ENCODE measurements at regions not wholly inside any gene's neighbourhood (a gene's known extent, or its start where the extent isn't known, plus 50 kb on each side); places are given as distances from the start of the nearest gene placed in this dataset.

DNA sequence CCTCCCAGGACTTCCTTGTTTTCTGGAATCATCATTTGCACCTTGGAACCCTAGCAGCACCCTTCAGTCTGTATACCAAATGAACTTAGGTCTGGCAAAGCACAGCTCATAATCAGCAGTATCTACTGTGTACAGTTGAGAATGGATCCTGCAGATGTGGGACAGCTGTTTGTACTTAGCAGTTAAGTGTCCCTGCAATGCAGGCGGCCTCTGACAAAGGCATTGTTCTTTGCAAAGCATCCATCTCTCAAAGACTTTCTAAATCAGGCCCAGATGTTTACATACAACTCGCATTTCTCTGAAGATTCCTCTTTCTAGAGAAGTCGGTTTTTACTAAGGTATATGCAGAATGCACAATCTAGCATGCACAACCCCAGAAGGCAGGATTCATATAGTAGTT lies 170.5 kb upstream of the RBM19 start:
- H3K27me3 ChIP-seq (replicated peaks in 1 of 4; ENCODE audit: control extremely low read depth in 1 of 4, control insufficient read depth in 3 of 4, insufficient read depth in 4 of 4, low read length in 3 of 4) = no peaks in the 10 kb centered on the region
- H3K9me3 ChIP-seq (ENCODE audit: control extremely low read depth in 1 of 3, control insufficient read depth in 2 of 3, insufficient read depth in 1 of 3, low read length in 2 of 3) = peaks cover 0 to 2% (median 0%) of the 10 kb centered on the region in 3 donors
- Mint-ChIP-seq H3K9me3 (ENCODE audit: insufficient read depth) (no peaks in the 10 kb centered on the region), H3K4me3 (no peak overlapping the region), H3K4me1 (no peaks in the 10 kb centered on the region), H3K27ac (no peak overlapping the region), H3K27me3 (no peaks in the 10 kb centered on the region)
- H3K36me3 ChIP-seq (replicated peaks in 1 of 2; ENCODE audit: control extremely low read depth in 1 of 2, control insufficient read depth in 1 of 2, extremely low read depth in 1 of 2, insufficient read depth in 2 of 2, low read length in 1 of 2) = no peaks in the 10 kb centered on the region
- intact Hi-C loops (cut with micrococcal nuclease) = no loop called here
- POLR2A ChIA-PET = no interaction called here
- H4K20me1 ChIP-seq (ENCODE audit: control insufficient read depth, insufficient read depth, low read length, poor library complexity, severe bottlenecking) = no peaks in the 10 kb centered on the region
- 57% methylated on average over 1 of the region's 3 CpGs for WGBS (ENCODE audit: insufficient coverage)
- CTCF ChIA-PET = no interaction called here
- DNase-seq = no peak
- ATAC-seq (ENCODE audit: low read depth) = no peak
- H3K27ac ChIP-seq (ENCODE audit: low read length in 2 of 2) = no peak overlapping the region
- TF ChIP-seq EZH2 (IDR thresholded peaks at IDR 0.05; ENCODE audit: borderline replicate concordance, insufficient read depth, low read depth, low read length, poor library complexity, severe bottlenecking) = no peak
- H3K9ac ChIP-seq (ENCODE audit: low read length) = no peak overlapping the region
- no peak overlapping the region for H3K4me3 ChIP-seq (ENCODE audit: control extremely low read depth in 1 of 5, extremely low read depth in 1 of 5, insufficient read depth in 1 of 5, low read depth in 2 of 5, low read length in 4 of 5)
- no peaks in the 10 kb centered on the region for H3K79me2 ChIP-seq (ENCODE audit: control insufficient read depth, insufficient read depth, low read length)
- no peak overlapping the region for H3K4me2 ChIP-seq (replicated peaks; ENCODE audit: low read depth, low read length, poor library complexity, severe bottlenecking)
- H3K4me1 ChIP-seq (ENCODE audit: control insufficient read depth in 2 of 2, insufficient read depth in 2 of 2, low read length in 2 of 2) = no peaks in the 10 kb centered on the region
- no peak overlapping the region for H2AFZ ChIP-seq (ENCODE audit: insufficient read depth, low read depth, low read length, poor library complexity, severe bottlenecking)

DNA sequence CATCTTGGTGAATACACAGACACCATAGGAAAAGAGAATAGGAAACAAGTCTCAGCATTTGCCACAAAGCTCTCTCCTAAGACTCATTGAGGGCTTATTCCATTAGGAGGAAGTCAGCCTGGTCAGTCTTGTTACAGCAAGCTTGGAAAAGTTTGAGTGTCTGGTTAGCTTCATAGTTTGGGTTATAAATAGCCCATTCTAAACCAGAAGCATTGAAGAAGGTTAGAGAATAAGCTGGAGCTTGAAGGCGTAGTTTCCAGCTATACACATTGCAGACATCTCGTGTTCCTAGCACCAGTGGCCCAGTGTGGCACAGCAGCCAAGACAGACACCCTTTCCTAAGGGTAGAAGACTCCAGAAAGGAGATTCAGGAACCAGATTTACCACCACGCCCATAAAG lies 168.8 kb upstream of the RBM19 start:
- ATAC-seq (ENCODE audit: low read depth) (no peak), DNase-seq (no peak)
- Mint-ChIP-seq H3K4me1 (no peaks in the 10 kb centered on the region), H3K9me3 (ENCODE audit: insufficient read depth) (no peaks in the 10 kb centered on the region), H3K27me3 (no peaks in the 10 kb centered on the region), H3K27ac (no peak overlapping the region), H3K4me3 (no peak overlapping the region)
- POLR2A ChIA-PET = no interaction called here
- H3K9me3 ChIP-seq (ENCODE audit: control extremely low read depth in 1 of 3, control insufficient read depth in 2 of 3, insufficient read depth in 1 of 3, low read length in 2 of 3) = peaks cover 0 to 2% (median 0%) of the 10 kb centered on the region in 3 donors
- H3K27me3 ChIP-seq (replicated peaks in 1 of 4; ENCODE audit: control extremely low read depth in 1 of 4, control insufficient read depth in 3 of 4, insufficient read depth in 4 of 4, low read length in 3 of 4) = no peaks in the 10 kb centered on the region
- no peak overlapping the region for H3K4me3 ChIP-seq (ENCODE audit: control extremely low read depth in 1 of 5, extremely low read depth in 1 of 5, insufficient read depth in 1 of 5, low read depth in 2 of 5, low read length in 4 of 5)
- WGBS (ENCODE audit: insufficient coverage) = 67% methylated on average over 1 of the region's 3 CpGs
- TF ChIP-seq, protein P1, sequence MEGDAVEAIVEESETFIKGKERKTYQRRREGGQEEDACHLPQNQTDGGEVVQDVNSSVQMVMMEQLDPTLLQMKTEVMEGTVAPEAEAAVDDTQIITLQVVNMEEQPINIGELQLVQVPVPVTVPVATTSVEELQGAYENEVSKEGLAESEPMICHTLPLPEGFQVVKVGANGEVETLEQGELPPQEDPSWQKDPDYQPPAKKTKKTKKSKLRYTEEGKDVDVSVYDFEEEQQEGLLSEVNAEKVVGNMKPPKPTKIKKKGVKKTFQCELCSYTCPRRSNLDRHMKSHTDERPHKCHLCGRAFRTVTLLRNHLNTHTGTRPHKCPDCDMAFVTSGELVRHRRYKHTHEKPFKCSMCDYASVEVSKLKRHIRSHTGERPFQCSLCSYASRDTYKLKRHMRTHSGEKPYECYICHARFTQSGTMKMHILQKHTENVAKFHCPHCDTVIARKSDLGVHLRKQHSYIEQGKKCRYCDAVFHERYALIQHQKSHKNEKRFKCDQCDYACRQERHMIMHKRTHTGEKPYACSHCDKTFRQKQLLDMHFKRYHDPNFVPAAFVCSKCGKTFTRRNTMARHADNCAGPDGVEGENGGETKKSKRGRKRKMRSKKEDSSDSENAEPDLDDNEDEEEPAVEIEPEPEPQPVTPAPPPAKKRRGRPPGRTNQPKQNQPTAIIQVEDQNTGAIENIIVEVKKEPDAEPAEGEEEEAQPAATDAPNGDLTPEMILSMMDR (IDR thresholded peaks at IDR 0.05) = no peak
- no peak for TF ChIP-seq EZH2 (IDR thresholded peaks at IDR 0.05; ENCODE audit: borderline replicate concordance, insufficient read depth, low read depth, low read length, poor library complexity, severe bottlenecking)
- H2AFZ ChIP-seq (ENCODE audit: insufficient read depth, low read depth, low read length, poor library complexity, severe bottlenecking) = no peak overlapping the region
- CTCF ChIA-PET = interaction anchor here (0.7 kb wide), 1 partner anchor 9 kb away, joined by 3 read pairs; no protein-coding TSS in a partner anchor
- H4K20me1 ChIP-seq (ENCODE audit: control insufficient read depth, insufficient read depth, low read length, poor library complexity, severe bottlenecking) = no peaks in the 10 kb centered on the region
- H3K79me2 ChIP-seq (ENCODE audit: control insufficient read depth, insufficient read depth, low read length) = no peaks in the 10 kb centered on the region
- intact Hi-C loops (cut with micrococcal nuclease) = no loop called here
- H3K4me1 ChIP-seq (ENCODE audit: control insufficient read depth in 2 of 2, insufficient read depth in 2 of 2, low read length in 2 of 2) = no peaks in the 10 kb centered on the region
- no peaks in the 10 kb centered on the region for H3K36me3 ChIP-seq (replicated peaks in 1 of 2; ENCODE audit: control extremely low read depth in 1 of 2, control insufficient read depth in 1 of 2, extremely low read depth in 1 of 2, insufficient read depth in 2 of 2, low read length in 1 of 2)
- H3K4me2 ChIP-seq (replicated peaks; ENCODE audit: low read depth, low read length, poor library complexity, severe bottlenecking) = no peak overlapping the region
- H3K9ac ChIP-seq (ENCODE audit: low read length) = no peak overlapping the region
- H3K27ac ChIP-seq (ENCODE audit: low read length in 2 of 2) = no peak overlapping the region

All from B cell (primary cell).